ENCODE measurements at regions not wholly inside any gene's neighbourhood (a gene's known extent, or its start where the extent isn't known, plus 50 kb on each side); places are given as distances from the start of the nearest gene placed in this dataset.

DNA sequence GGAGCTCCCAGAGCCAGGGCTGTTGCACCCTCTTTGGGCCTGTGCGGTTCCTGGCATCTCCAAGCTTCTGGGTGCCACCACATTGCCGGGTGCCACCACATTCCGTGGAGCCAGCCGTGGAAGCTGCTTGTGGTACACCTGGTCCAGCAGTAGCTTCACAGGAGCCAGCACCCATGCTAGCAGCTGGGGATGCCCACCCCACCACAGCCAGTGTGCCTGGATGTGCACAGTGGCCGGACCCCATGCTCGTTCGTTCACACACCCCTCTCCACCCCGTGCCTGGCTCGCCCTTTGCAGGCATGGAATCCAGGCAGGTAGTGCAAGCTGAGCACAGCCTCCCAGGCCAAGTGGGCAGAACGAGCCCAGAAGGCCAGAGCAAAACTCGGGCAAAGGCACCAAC lies 1029.8 kb upstream of the GBE1 start:
- DNase-seq (peak in 1 of 4 donors; percentile 67), ATAC-seq (no peak)
- TF ChIP-seq, protein P1, sequence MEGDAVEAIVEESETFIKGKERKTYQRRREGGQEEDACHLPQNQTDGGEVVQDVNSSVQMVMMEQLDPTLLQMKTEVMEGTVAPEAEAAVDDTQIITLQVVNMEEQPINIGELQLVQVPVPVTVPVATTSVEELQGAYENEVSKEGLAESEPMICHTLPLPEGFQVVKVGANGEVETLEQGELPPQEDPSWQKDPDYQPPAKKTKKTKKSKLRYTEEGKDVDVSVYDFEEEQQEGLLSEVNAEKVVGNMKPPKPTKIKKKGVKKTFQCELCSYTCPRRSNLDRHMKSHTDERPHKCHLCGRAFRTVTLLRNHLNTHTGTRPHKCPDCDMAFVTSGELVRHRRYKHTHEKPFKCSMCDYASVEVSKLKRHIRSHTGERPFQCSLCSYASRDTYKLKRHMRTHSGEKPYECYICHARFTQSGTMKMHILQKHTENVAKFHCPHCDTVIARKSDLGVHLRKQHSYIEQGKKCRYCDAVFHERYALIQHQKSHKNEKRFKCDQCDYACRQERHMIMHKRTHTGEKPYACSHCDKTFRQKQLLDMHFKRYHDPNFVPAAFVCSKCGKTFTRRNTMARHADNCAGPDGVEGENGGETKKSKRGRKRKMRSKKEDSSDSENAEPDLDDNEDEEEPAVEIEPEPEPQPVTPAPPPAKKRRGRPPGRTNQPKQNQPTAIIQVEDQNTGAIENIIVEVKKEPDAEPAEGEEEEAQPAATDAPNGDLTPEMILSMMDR (IDR thresholded peaks at IDR 0.05), result no peak
- H3K4me1 ChIP-seq, result no peaks in the 10 kb centered on the region
- no peak overlapping the region for H3K27ac ChIP-seq
- intact Hi-C loops (cut with DNase I), result no loop called here
- no peak overlapping the region for H3K4me3 ChIP-seq
- H3K9me3 ChIP-seq, result peaks cover 0 to 11% of the 10 kb centered on the region in 2 donors
- no peaks in the 10 kb centered on the region for H3K27me3 ChIP-seq
- no peaks in the 10 kb centered on the region for H3K36me3 ChIP-seq

DNA sequence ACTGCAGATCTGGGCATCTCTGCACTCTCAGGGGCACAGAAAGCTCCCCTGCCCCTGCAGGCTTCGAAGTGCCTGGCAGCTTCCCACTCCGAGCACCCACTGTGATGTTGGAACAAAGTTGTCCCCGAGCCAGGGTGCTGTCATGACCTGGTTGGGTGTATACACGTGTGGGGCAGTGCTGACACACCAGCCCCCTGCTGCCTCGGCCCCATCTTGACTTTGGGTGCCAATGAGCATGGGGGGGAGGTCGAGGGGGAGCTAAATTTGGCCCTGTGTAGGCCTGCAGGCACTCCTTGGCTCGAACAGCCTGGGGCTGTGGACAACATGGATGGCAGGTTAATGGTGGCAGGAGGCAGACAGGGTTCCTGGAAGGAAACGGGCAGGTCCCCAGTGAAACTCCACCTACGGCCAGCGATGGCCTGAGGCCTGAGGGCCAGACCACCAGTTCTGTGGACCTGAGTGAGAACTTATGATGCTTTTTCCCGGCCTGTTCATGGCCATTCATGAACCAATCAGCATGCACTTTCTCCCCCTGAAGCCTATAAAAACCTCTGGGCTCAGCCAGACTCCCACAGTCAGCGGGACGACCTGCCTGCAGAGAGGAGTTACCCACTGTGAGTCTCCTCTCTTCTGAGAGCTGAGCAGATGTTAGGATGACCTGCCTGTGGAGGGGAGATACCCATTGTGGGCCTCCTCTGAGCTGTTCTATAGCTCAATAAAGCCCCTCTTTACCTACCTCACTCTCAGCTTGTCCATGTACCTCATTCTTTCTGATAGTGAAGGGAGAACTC lies 1029.1 kb upstream of the GBE1 start:
- DNase-seq (peak in 1 of 4 donors; percentile 38), ATAC-seq (no peak)
- Histone ChIP-seq H3K4me1 (no peaks in the 10 kb centered on the region), H3K9me3 (peaks cover 0 to 11% of the 10 kb centered on the region in 2 donors), H3K27ac (no peak overlapping the region), H3K4me3 (no peak overlapping the region), H3K36me3 (no peaks in the 10 kb centered on the region), H3K27me3 (no peaks in the 10 kb centered on the region)
- TF ChIP-seq, protein P1 (IDR thresholded peaks at IDR 0.05), result no peak
- intact Hi-C loops (cut with DNase I), result no loop called here

- ATAC-seq (no peak), DNase-seq (no peak)
- Histone ChIP-seq H3K36me3 (no peaks in the 10 kb centered on the region), H3K27ac (no peak overlapping the region), H3K4me3 (no peak overlapping the region), H3K4me1 (no peaks in the 10 kb centered on the region), H3K27me3 (no peaks in the 10 kb centered on the region), H3K9me3 (no peaks in the 10 kb centered on the region)
- TF ChIP-seq, protein P1 (IDR thresholded peaks at IDR 0.05), result no peak
- intact Hi-C loops (cut with DNase I), result no loop called here
Observed at GRCh38 chr3:82783194-82783593, 1021.7 kb upstream of the GBE1 start.

GRCh38 chr3:82773207-82773606 lies 1011.8 kb upstream of the GBE1 start:
- ATAC-seq (no peak), DNase-seq (no peak)
- intact Hi-C loops (cut with DNase I), result no loop called here
- no peaks in the 10 kb centered on the region for H3K36me3 ChIP-seq
- H3K27ac ChIP-seq, result no peak overlapping the region
- TF ChIP-seq, protein P1 (IDR thresholded peaks at IDR 0.05), result no peak
- H3K4me1 ChIP-seq, result no peaks in the 10 kb centered on the region
- H3K9me3 ChIP-seq, result peaks cover 0 to 11% of the 10 kb centered on the region in 2 donors
- H3K27me3 ChIP-seq, result no peaks in the 10 kb centered on the region
- H3K4me3 ChIP-seq, result no peak overlapping the region

GRCh38 chr3:82764521-82764920 lies 1003.1 kb upstream of the GBE1 start:
- ATAC-seq (no peak), DNase-seq (no peak)
- Histone ChIP-seq H3K27ac (no peak overlapping the region), H3K36me3 (no peaks in the 10 kb centered on the region), H3K27me3 (no peaks in the 10 kb centered on the region), H3K9me3 (peaks cover 0 to 4% of the 10 kb centered on the region in 2 donors), H3K4me3 (no peak overlapping the region), H3K4me1 (no peaks in the 10 kb centered on the region)
- intact Hi-C loops (cut with DNase I), result no loop called here
- TF ChIP-seq, protein P1 (IDR thresholded peaks at IDR 0.05), result no peak

All from left lung (tissue), 4 donors.